CD4-positive, alpha-beta T cell (primary cell): ENCODE measurements at regions not wholly inside any gene's neighbourhood (a gene's known extent, or its start where the extent isn't known, plus 50 kb on each side); places are given as distances from the start of the nearest gene placed in this dataset.

ENCODE experiments used
- ATAC-seq: fragments of 200-7000 bp; cut with Tn5 transposase; one replicate; pipeline ENCODE4 v1.10.0; 2022; ENCODE audit warnings: mild to moderate bottlenecking; ENCODE audit not compliant: poor library complexity
- CTCF ChIA-PET: fragments of 350-600 bp; sonication (Branson Sonifier 250); formaldehyde crosslinking; loops from one replicate; lab custom pipeline; 2021; ENCODE audit warnings: antibody characterized with exemption, inconsistent platforms; lab: Charles Lee
- POLR2A ChIA-PET: fragments of 350-600 bp; sonication (Branson Sonifier 250); formaldehyde crosslinking; loops from one replicate; lab custom pipeline; 2021; ENCODE audit warnings: antibody characterized with exemption, inconsistent platforms; lab: Charles Lee
- DNase-seq, 14 experiments: peaks; one replicate each; pipeline ENCODE4 v3.0.0-alpha.2; 2013 to 2020; ENCODE audit warnings: mixed read lengths in 2 of 14
- H3K27ac ChIP-seq, 2 donors: one replicate each; pipeline versions ENCODE4 v1.5.1 to v1.7.0; 2013; ENCODE audit warnings: low read length in 2 of 2, low read depth in 1 of 2, mild to moderate bottlenecking in 1 of 2
- H3K27me3 ChIP-seq, 2 experiments: 1 replicate in 1 of 2; 2 replicates in 1 of 2; pipeline versions ENCODE4 v1.6.1 to v1.7.0; 2013; ENCODE audit warnings: low read length in 2 of 2, control low read depth in 1 of 2, mild to moderate bottlenecking in 1 of 2, moderate library complexity in 1 of 2; ENCODE audit not compliant: insufficient read depth in 2 of 2, control insufficient read depth in 1 of 2
- H3K36me3 ChIP-seq: one replicate; pipeline ENCODE4 v1.6.1; 2013; ENCODE audit warnings: low read length, control low read depth; ENCODE audit not compliant: insufficient read depth
- H3K4me1 ChIP-seq: one replicate; pipeline ENCODE4 v1.6.1; 2013; ENCODE audit warnings: low read length, control low read depth; ENCODE audit not compliant: insufficient read depth
- H3K4me3 ChIP-seq: one replicate; pipeline ENCODE4 v1.5.1; 2013; ENCODE audit warnings: mild to moderate bottlenecking, low read length, moderate library complexity
- H3K9me3 ChIP-seq, 2 experiments: 1 replicate in 1 of 2; 2 replicates in 1 of 2; pipeline versions ENCODE4 v1.6.1 to v1.7.0; 2013; ENCODE audit warnings: low read length in 2 of 2, mild to moderate bottlenecking in 2 of 2, control low read depth in 1 of 2, moderate library complexity in 1 of 2; ENCODE audit not compliant: control insufficient read depth in 1 of 2, insufficient read depth in 1 of 2
- H3K27ac Mint-ChIP-seq: one replicate; pipeline ENCODE4 v1.8.0; 2020; ENCODE audit warnings: mixed read lengths
- H3K27me3 Mint-ChIP-seq: one replicate; pipeline ENCODE4 v1.8.0; 2021; ENCODE audit warnings: mixed read lengths
- H3K36me3 Mint-ChIP-seq: one replicate; pipeline ENCODE4 v1.8.0; 2021; ENCODE audit warnings: low read depth, mixed read lengths
- H3K4me1 Mint-ChIP-seq: one replicate; pipeline ENCODE4 v1.8.0; 2021; ENCODE audit warnings: low read depth, mixed read lengths
- H3K4me3 Mint-ChIP-seq: one replicate; pipeline ENCODE4 v1.8.0; 2020; ENCODE audit warnings: mild to moderate bottlenecking, mixed read lengths
- H3K9me3 Mint-ChIP-seq: one replicate; pipeline ENCODE4 v1.8.0; 2020; ENCODE audit warnings: mixed read lengths
- CTCF ChIP-seq: fragments of 200-600 bp; IDR thresholded peaks from one replicate; pipeline ENCODE4 v1.8.0; 2022; ENCODE audit warnings: antibody characterized with exemption, mild to moderate bottlenecking
- intact Hi-C, 2 experiments: fragments of 100-400 bp; cut with DNase I in 1 of 2; cut with micrococcal nuclease in 1 of 2; formaldehyde crosslinking; loops; one replicate each; pipeline versions ENCODE4 v1.15.1 to v1.9.0; 2023 to 2025; cut with DNase I, micrococcal nuclease

- Histone ChIP-seq H3K36me3 (no peaks in the 10 kb centered on the region), H3K27me3 (no peaks in the 10 kb centered on the region), H3K4me3 (no peak overlapping the region), H3K9me3 (no peaks in the 10 kb centered on the region), H3K4me1 (no peaks in the 10 kb centered on the region), H3K27ac (no peak overlapping the region)
- Mint-ChIP-seq H3K36me3 (no peaks in the 10 kb centered on the region), H3K4me3 (no peak overlapping the region), H3K27me3 (no peaks in the 10 kb centered on the region), H3K27ac (no peak overlapping the region), H3K9me3 (no peaks in the 10 kb centered on the region), H3K4me1 (no peaks in the 10 kb centered on the region)
- no peak for TF ChIP-seq CTCF
- CTCF ChIA-PET, result no interaction called here
- POLR2A ChIA-PET, result no interaction called here
- intact Hi-C loops, result no loop called here
- DNase-seq (no peak), ATAC-seq (no peak)
These were observed 59.9 kb downstream of the TNP1 start for GRCh38 chr2:216799873-216800431.

DNA sequence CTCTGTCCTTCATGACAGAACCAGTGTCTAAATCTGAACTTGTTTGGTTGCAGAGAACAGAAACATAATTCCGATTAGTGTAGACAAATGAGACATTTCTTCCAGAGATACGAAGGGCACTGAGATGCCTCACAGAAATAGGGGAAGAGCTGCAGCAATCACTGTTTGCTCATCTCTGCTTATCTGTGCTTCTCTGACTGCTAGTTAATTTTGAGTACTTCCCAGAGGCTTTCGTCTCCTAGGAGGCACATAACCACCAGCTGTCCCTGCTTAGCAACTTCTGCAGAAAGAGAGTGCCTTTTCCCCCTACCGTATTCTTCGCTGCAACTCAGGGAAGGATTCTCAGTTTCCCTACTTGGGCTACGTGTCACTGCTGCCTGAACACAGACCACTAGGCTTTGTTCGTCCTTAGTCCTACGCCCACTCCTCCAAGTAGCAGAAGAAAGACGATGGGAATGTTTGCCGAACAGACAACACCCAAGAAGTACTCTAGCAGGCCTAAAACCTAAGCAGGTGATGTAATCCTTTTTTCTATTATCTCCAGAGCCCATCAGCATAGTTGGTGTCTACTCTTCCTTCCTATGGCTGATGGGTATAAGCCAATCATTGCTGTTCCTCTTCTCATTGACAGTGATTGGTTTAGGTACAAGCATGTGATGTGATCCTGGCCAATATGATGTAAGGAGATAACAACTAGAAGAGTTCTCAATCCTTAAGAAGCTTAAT is 63.6 kb downstream of the TNP1 start:
- Mint-ChIP-seq H3K4me3 (no peak overlapping the region), H3K36me3 (no peaks in the 10 kb centered on the region), H3K9me3 (no peaks in the 10 kb centered on the region), H3K27ac (no peak overlapping the region), H3K4me1 (no peaks in the 10 kb centered on the region), H3K27me3 (no peaks in the 10 kb centered on the region)
- Histone ChIP-seq H3K36me3 (no peaks in the 10 kb centered on the region), H3K4me1 (no peaks in the 10 kb centered on the region), H3K9me3 (no peaks in the 10 kb centered on the region), H3K27me3 (no peaks in the 10 kb centered on the region), H3K4me3 (no peak overlapping the region), H3K27ac (no peak overlapping the region)
- intact Hi-C loops, result no loop called here
- no peak for ATAC-seq
- TF ChIP-seq CTCF, result no peak
- no peak for DNase-seq
- ChIA-PET CTCF (no interaction called here), POLR2A (no interaction called here)

DNA sequence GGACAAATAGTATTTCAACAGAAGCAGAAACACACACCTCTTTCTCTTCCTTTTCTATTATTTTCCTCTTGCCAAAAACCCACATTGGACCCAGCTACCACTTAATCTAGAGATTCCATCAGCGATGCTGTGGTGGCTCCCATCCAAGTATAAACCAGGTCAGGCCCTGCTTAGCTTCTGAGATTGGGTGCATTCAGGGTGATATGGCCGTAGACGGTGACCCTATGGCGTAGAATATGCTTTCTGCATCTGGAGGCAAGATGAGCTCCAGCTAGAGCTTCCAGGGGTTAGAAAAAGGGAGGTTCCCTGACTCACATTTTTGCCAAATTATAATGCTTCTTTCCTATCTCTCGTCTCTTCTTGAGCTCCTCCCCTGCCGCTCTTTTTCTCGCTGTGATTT is 66.5 kb downstream of the TNP1 start:
- H3K4me3 ChIP-seq, result no peak overlapping the region
- TF ChIP-seq CTCF, result no peak
- intact Hi-C loops, result no loop called here
- no peaks in the 10 kb centered on the region for H3K4me1 ChIP-seq
- ATAC-seq (no peak), DNase-seq (no peak)
- CTCF ChIA-PET, result no interaction called here
- H3K9me3 Mint-ChIP-seq, result no peaks in the 10 kb centered on the region
- POLR2A ChIA-PET, result no interaction called here
- no peaks in the 10 kb centered on the region for H3K36me3 ChIP-seq
- no peak overlapping the region for H3K4me3 Mint-ChIP-seq
- no peak overlapping the region for H3K27ac ChIP-seq
- H3K36me3 Mint-ChIP-seq, result no peaks in the 10 kb centered on the region
- H3K9me3 ChIP-seq, result no peaks in the 10 kb centered on the region
- no peaks in the 10 kb centered on the region for H3K4me1 Mint-ChIP-seq
- H3K27me3 Mint-ChIP-seq, result no peaks in the 10 kb centered on the region
- no peaks in the 10 kb centered on the region for H3K27me3 ChIP-seq
- H3K27ac Mint-ChIP-seq, result no peak overlapping the region
